BE2C (cell line): ENCODE measurements at regions not wholly inside any gene's neighbourhood (a gene's known extent, or its start where the extent isn't known, plus 50 kb on each side); places are given as distances from the start of the nearest gene placed in this dataset.

ENCODE experiments used
- DNase-seq: peaks from one replicate; pipeline ENCODE4 v3.0.0-alpha.2; 2020
- H3K27me3 ChIP-seq: fragments of 250-450 bp; sonication (Bioruptor Pico); 2 replicates; pipeline ENCODE4 v1.5.1; 2020; ENCODE audit warnings: mild to moderate bottlenecking
- H3K36me3 ChIP-seq: fragments of 250-450 bp; sonication (Bioruptor Pico); 2 replicates; pipeline ENCODE4 v1.5.1; 2020; ENCODE audit warnings: mild to moderate bottlenecking
- H3K4me1 ChIP-seq: fragments of 250-450 bp; sonication (Bioruptor Pico); 2 replicates; pipeline ENCODE4 v1.5.1; 2020
- H3K4me3 ChIP-seq: 2 replicates; pipeline ENCODE4 v1.5.1; 2011; ENCODE audit warnings: low read depth, low read length
- H3K9me3 ChIP-seq: fragments of 250-450 bp; sonication (Bioruptor Pico); 2 replicates; pipeline ENCODE4 v1.5.1; 2020
- CTCF ChIP-seq: IDR thresholded peaks from 2 replicates; pipeline ENCODE4 v1.5.1; 2012; ENCODE audit warnings: mild to moderate bottlenecking, low read depth, low read length

- no peak overlapping the region for H3K4me3 ChIP-seq
- H3K4me1 ChIP-seq: no peaks in the 10 kb centered on the region
- DNase-seq: no peak
- no peaks in the 10 kb centered on the region for H3K27me3 ChIP-seq
- no peak for TF ChIP-seq CTCF
- H3K36me3 ChIP-seq: no peaks in the 10 kb centered on the region
- no peaks in the 10 kb centered on the region for H3K9me3 ChIP-seq
Observed at GRCh38 chr13:73146707-73147106, 87.9 kb downstream of the KLF5 start.

GRCh38 chr13:73142071-73142470, 83.3 kb downstream of the KLF5 start:
- DNase-seq: no peak
- H3K4me3 ChIP-seq: no peak overlapping the region
- TF ChIP-seq CTCF: no peak
- H3K36me3 ChIP-seq: no peaks in the 10 kb centered on the region
- H3K27me3 ChIP-seq: no peaks in the 10 kb centered on the region
- H3K4me1 ChIP-seq: no peaks in the 10 kb centered on the region
- H3K9me3 ChIP-seq: no peaks in the 10 kb centered on the region

- Histone ChIP-seq H3K4me1 (no peaks in the 10 kb centered on the region), H3K9me3 (no peaks in the 10 kb centered on the region), H3K4me3 (no peak overlapping the region), H3K36me3 (no peaks in the 10 kb centered on the region), H3K27me3 (no peaks in the 10 kb centered on the region)
- DNase-seq: no peak
- TF ChIP-seq CTCF: no peak
Observed at GRCh38 chr13:73141292-73141771, 82.5 kb downstream of the KLF5 start.

- Histone ChIP-seq H3K36me3 (no peaks in the 10 kb centered on the region), H3K4me1 (no peaks in the 10 kb centered on the region), H3K27me3 (no peaks in the 10 kb centered on the region), H3K4me3 (no peak overlapping the region), H3K9me3 (no peaks in the 10 kb centered on the region)
- TF ChIP-seq CTCF: no peak
- no peak for DNase-seq
Observed at GRCh38 chr13:73140801-73141200, 82.0 kb downstream of the KLF5 start.

GRCh38 chr13:73138638-73139491, 80.1 kb downstream of the KLF5 start:
- H3K4me3 ChIP-seq: no peak overlapping the region
- H3K27me3 ChIP-seq: no peaks in the 10 kb centered on the region
- H3K9me3 ChIP-seq: no peaks in the 10 kb centered on the region
- H3K36me3 ChIP-seq: no peaks in the 10 kb centered on the region
- TF ChIP-seq CTCF: no peak
- no peaks in the 10 kb centered on the region for H3K4me1 ChIP-seq
- no peak for DNase-seq

GRCh38 chr13:73138276-73138637, 79.5 kb downstream of the KLF5 start:
- Histone ChIP-seq H3K4me1 (no peaks in the 10 kb centered on the region), H3K27me3 (no peaks in the 10 kb centered on the region), H3K4me3 (no peak overlapping the region), H3K9me3 (no peaks in the 10 kb centered on the region), H3K36me3 (no peaks in the 10 kb centered on the region)
- no peak for TF ChIP-seq CTCF
- DNase-seq: no peak
